ENCODE measurements at regions not wholly inside any gene's neighbourhood (a gene's known extent, or its start where the extent isn't known, plus 50 kb on each side); places are given as distances from the start of the nearest gene placed in this dataset.

DNA sequence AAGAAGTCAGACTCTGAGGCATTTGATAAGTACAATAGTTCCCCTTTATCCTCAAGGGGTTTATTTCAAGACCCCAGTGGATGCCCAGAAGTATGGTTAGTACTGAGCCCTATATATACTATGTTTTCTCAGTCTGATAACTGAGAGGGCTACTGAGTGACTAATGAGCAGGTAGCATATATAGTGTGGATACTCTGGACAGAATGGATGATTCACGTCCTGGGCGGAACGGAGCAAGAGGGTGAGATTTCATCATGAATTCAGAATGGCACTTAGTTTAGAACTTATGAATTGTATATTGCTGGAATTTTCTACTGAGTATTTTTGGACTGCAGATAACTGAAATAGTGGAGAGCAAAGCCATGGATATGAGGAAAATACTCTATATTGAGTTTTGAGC, 457.6 kb downstream of the PLK2 start:
- no peak for DNase-seq (ENCODE audit: low read depth)
- H3K4me3 ChIP-seq (ENCODE audit: low read depth, low read length): no peak overlapping the region
- TF ChIP-seq, protein P1, sequence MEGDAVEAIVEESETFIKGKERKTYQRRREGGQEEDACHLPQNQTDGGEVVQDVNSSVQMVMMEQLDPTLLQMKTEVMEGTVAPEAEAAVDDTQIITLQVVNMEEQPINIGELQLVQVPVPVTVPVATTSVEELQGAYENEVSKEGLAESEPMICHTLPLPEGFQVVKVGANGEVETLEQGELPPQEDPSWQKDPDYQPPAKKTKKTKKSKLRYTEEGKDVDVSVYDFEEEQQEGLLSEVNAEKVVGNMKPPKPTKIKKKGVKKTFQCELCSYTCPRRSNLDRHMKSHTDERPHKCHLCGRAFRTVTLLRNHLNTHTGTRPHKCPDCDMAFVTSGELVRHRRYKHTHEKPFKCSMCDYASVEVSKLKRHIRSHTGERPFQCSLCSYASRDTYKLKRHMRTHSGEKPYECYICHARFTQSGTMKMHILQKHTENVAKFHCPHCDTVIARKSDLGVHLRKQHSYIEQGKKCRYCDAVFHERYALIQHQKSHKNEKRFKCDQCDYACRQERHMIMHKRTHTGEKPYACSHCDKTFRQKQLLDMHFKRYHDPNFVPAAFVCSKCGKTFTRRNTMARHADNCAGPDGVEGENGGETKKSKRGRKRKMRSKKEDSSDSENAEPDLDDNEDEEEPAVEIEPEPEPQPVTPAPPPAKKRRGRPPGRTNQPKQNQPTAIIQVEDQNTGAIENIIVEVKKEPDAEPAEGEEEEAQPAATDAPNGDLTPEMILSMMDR (IDR thresholded peaks at IDR 0.05; ENCODE audit: insufficient read depth, low read depth, low read length): no peak

DNA sequence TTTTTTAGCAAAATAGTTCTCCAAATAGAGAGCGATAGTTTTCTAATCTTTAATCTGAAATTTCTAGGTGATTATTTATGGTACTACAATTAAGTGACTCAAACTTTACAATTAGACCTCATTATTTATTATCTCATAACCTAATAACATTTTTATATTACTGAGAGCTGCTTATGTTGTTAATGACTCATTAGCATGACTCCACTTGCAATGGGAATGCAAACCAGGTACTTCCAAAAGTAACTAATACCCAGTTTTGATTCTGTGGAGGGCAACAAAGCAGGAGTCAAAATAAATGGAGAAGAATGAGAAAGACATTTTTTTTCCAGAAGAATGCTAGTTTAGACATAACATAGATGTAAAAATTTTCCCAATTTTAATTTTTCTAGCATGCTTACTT, 466.0 kb downstream of the PLK2 start:
- no peak overlapping the region for H3K4me3 ChIP-seq (ENCODE audit: low read depth, low read length)
- TF ChIP-seq, protein P1 (IDR thresholded peaks at IDR 0.05; ENCODE audit: insufficient read depth, low read depth, low read length): no peak
- no peak for DNase-seq (ENCODE audit: low read depth)

DNA sequence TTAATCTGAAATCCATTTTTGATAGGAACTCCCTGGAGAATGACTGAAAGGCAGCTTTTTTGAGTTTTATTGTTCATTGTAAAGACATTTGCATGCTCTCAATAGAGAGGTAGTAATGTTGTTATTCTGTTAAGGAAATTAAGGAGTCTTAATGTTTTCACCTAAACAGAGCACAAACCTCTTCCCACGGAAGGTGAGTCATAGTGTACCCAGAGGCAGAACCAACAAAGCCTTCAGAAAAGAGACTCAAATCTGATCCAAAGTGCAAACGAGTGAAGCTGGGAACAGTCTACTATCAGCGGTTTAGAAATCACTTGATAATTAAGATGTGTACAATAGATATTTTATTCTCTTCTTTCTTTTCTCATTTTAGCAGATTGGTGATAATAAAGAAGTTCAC, 470.5 kb downstream of the PLK2 start:
- DNase-seq (ENCODE audit: low read depth): peak; percentile 5
- TF ChIP-seq, protein P1 (IDR thresholded peaks at IDR 0.05; ENCODE audit: insufficient read depth, low read depth, low read length): no peak
- no peak overlapping the region for H3K4me3 ChIP-seq (ENCODE audit: low read depth, low read length)

DNA sequence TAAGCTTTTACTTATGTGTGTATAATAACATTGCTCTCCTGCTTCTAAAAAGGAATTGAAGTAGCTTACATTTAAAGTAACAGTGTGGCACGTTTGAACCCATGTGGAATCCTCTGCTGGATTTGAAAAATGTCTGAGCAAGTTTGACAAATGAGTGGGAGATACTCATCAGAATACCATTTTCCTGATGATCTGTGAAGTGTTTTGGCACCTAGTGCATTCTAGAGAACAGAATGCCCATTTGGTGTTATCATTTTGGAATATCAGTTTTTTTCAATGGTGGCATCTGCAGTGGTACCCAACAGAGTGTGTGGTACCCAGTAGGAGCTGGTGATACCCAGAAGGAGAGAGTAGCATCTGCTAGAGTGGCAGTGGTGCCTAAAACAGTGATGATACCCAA, 471.1 kb downstream of the PLK2 start:
- DNase-seq (ENCODE audit: low read depth): no peak
- TF ChIP-seq, protein P1 (IDR thresholded peaks at IDR 0.05; ENCODE audit: insufficient read depth, low read depth, low read length): no peak
- no peak overlapping the region for H3K4me3 ChIP-seq (ENCODE audit: low read depth, low read length)

DNA sequence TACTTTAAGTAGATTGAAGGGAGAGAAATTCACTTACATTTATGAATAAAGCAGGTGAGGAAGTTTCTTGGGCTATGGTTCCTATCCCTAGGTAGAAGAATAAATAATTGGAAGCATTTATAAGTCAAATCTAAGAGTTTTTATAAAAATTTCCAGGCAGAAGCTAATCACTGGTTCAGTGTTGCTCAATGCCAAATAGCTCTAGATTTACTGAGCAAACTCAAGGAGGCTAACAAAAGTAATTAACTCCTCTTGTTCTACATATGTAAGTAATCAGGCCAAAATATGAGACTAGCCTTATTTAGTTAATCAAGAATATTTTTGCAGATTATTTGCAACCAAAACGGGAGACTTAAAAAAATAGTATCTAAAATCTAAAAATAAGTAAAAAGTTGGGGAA, 472.3 kb downstream of the PLK2 start:
- no peak for DNase-seq (ENCODE audit: low read depth)
- no peak overlapping the region for H3K4me3 ChIP-seq (ENCODE audit: low read depth, low read length)
- TF ChIP-seq, protein P1 (IDR thresholded peaks at IDR 0.05; ENCODE audit: insufficient read depth, low read depth, low read length): no peak

DNA sequence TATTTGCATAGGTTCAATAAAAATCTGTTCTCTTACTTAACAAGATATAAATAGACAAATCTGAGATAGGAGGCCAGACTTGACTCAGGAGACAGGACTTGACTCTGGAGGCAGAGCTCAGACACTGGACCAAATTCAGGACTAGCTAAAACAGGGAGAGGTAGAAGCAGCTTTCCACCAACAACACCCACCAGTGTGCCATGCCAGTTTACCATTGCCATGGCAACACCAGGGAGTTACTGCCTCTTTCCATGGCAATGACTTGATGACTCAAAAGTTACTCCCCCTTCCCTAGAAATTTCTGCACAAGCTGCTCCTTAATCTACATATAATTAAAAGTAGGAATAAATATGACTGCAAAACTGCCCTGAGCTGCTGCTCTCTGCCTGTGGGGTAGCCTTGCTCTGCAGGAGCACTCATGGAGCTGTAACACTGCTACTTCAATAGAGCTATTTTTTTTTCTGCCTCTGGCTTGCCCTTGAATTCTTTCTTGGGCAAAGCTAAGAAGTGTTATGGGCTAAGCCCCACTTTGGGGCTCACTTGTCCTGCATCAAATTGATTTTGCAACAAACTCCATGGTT, 473.0 kb downstream of the PLK2 start:
- TF ChIP-seq, protein P1 (IDR thresholded peaks at IDR 0.05; ENCODE audit: insufficient read depth, low read depth, low read length): no peak
- H3K4me3 ChIP-seq (ENCODE audit: low read depth, low read length): no peak overlapping the region
- DNase-seq (ENCODE audit: low read depth): no peak

DNA sequence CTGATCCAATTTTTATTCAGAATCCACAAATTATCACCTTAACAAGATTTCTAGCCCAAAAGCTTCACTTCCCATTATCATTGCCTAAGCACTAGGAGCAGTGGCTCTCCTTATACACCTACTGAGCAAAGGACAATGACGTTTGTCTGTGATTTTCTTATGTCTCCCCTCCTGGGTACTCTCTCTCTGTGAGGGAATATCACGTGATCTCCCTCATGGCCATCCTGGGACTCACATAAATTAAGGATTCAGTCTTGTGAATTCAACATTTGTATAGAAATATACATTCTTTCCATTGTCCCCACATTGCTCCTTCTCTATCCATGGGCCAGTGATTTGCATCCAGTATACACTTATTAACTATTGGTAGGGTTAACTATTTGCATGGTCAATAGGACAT, 476.5 kb downstream of the PLK2 start:
- TF ChIP-seq, protein P1 (IDR thresholded peaks at IDR 0.05; ENCODE audit: insufficient read depth, low read depth, low read length): no peak
- H3K4me3 ChIP-seq (ENCODE audit: low read depth, low read length): no peak overlapping the region
- DNase-seq (ENCODE audit: low read depth): no peak
